Activated T-cell treated with anti-CD3 and anti-CD28 coated beads, Interleukin-2, amount 50 U/mL, for 4 hours (primary cell): ENCODE measurements at regions not wholly inside any gene's neighbourhood (a gene's known extent, or its start where the extent isn't known, plus 50 kb on each side); places are given as distances from the start of the nearest gene placed in this dataset.

Source experiments
- ATAC-seq, 2 donors: fragments of 200-7000 bp; cut with Tn5 transposase; one replicate each; pipeline ENCODE4 v1.10.0; 2021
- DNase-seq: peaks from one replicate; pipeline ENCODE4 v3.0.0-alpha.2; 2020
- H3K27me3 Mint-ChIP-seq: one replicate; pipeline ENCODE4 v1.8.0; 2021; ENCODE audit warnings: low read depth, mixed read lengths
- H3K36me3 Mint-ChIP-seq: one replicate; pipeline ENCODE4 v1.8.0; 2022; ENCODE audit warnings: mixed read lengths; ENCODE audit not compliant: insufficient read depth
- H3K4me1 Mint-ChIP-seq: one replicate; pipeline ENCODE4 v1.8.0; 2021; ENCODE audit warnings: low read depth, mixed read lengths
- H3K4me3 Mint-ChIP-seq: one replicate; pipeline ENCODE4 v1.8.0; 2021; ENCODE audit warnings: mild to moderate bottlenecking, moderate library complexity, mixed read lengths
- H3K9me3 Mint-ChIP-seq: one replicate; pipeline ENCODE4 v1.8.0; 2021; ENCODE audit warnings: mixed read lengths

- H3K36me3 Mint-ChIP-seq, result no peaks in the 10 kb centered on the region
- peaks cover 3% of the 10 kb centered on the region for H3K27me3 Mint-ChIP-seq
- DNase-seq (no peak), ATAC-seq (no peak)
- H3K4me1 Mint-ChIP-seq, result no peaks in the 10 kb centered on the region
- peaks cover 13% of the 10 kb centered on the region for H3K9me3 Mint-ChIP-seq
- no peak overlapping the region for H3K4me3 Mint-ChIP-seq
These were observed 132.4 kb downstream of the CTTN start for GRCh38 chr11:70530629-70531185.

GRCh38 chr11:70531281-70532065 is 133.1 kb downstream of the CTTN start:
- peaks cover 13% of the 10 kb centered on the region for H3K9me3 Mint-ChIP-seq
- DNase-seq (no peak), ATAC-seq (no peak)
- H3K36me3 Mint-ChIP-seq, result no peaks in the 10 kb centered on the region
- peaks cover 3% of the 10 kb centered on the region for H3K27me3 Mint-ChIP-seq
- no peak overlapping the region for H3K4me3 Mint-ChIP-seq
- no peaks in the 10 kb centered on the region for H3K4me1 Mint-ChIP-seq

DNA sequence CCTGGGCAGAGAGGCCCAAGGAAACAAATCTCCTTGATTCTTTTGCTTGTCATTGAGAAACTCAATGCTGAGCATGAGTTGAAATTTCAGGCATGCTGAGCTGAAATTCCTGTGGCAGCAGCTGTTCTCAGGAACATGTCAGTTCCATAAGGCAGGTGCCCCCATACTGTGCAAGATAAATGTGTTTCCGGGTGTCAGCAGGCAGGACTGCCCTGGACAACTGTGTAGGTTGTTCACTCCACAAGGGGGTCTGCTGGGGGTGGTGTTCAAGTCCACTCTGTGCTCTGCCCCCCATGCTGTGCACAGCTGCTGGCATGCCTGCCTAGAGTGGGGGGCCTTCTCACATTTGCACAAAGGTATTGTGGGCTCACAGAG is 133.7 kb downstream of the CTTN start:
- DNase-seq, result no peak
- H3K4me1 Mint-ChIP-seq, result no peaks in the 10 kb centered on the region
- peaks cover 13% of the 10 kb centered on the region for H3K9me3 Mint-ChIP-seq
- no peaks in the 10 kb centered on the region for H3K36me3 Mint-ChIP-seq
- no peak overlapping the region for H3K4me3 Mint-ChIP-seq
- no peak for ATAC-seq
- peaks cover under 1% of the 10 kb centered on the region for H3K27me3 Mint-ChIP-seq

GRCh38 chr11:70532731-70533130 is 134.4 kb downstream of the CTTN start:
- no peaks in the 10 kb centered on the region for H3K4me1 Mint-ChIP-seq
- H3K9me3 Mint-ChIP-seq, result peaks cover 13% of the 10 kb centered on the region
- H3K27me3 Mint-ChIP-seq, result peaks cover 2% of the 10 kb centered on the region
- ATAC-seq, result no peak
- DNase-seq, result no peak
- H3K36me3 Mint-ChIP-seq, result no peaks in the 10 kb centered on the region
- no peak overlapping the region for H3K4me3 Mint-ChIP-seq

- Mint-ChIP-seq H3K4me3 (no peak overlapping the region), H3K36me3 (no peaks in the 10 kb centered on the region), H3K4me1 (no peaks in the 10 kb centered on the region), H3K9me3 (peaks cover 8% of the 10 kb centered on the region), H3K27me3 (peaks cover 2% of the 10 kb centered on the region)
- ATAC-seq (no peak), DNase-seq (no peak)
These were observed 137.1 kb downstream of the CTTN start for GRCh38 chr11:70535191-70535971.

- ATAC-seq (no peak), DNase-seq (no peak)
- Mint-ChIP-seq H3K4me3 (no peak overlapping the region), H3K27me3 (peaks cover 2% of the 10 kb centered on the region), H3K9me3 (peaks cover 8% of the 10 kb centered on the region), H3K4me1 (no peaks in the 10 kb centered on the region), H3K36me3 (no peaks in the 10 kb centered on the region)
These were observed 137.9 kb downstream of the CTTN start for GRCh38 chr11:70536051-70536877.

GRCh38 chr11:70537576-70538571 is 139.5 kb downstream of the CTTN start:
- ATAC-seq (no peak), DNase-seq (no peak)
- H3K9me3 Mint-ChIP-seq, result peaks cover 8% of the 10 kb centered on the region
- no peaks in the 10 kb centered on the region for H3K4me1 Mint-ChIP-seq
- no peaks in the 10 kb centered on the region for H3K36me3 Mint-ChIP-seq
- peaks cover 2% of the 10 kb centered on the region for H3K27me3 Mint-ChIP-seq
- no peak overlapping the region for H3K4me3 Mint-ChIP-seq

DNA sequence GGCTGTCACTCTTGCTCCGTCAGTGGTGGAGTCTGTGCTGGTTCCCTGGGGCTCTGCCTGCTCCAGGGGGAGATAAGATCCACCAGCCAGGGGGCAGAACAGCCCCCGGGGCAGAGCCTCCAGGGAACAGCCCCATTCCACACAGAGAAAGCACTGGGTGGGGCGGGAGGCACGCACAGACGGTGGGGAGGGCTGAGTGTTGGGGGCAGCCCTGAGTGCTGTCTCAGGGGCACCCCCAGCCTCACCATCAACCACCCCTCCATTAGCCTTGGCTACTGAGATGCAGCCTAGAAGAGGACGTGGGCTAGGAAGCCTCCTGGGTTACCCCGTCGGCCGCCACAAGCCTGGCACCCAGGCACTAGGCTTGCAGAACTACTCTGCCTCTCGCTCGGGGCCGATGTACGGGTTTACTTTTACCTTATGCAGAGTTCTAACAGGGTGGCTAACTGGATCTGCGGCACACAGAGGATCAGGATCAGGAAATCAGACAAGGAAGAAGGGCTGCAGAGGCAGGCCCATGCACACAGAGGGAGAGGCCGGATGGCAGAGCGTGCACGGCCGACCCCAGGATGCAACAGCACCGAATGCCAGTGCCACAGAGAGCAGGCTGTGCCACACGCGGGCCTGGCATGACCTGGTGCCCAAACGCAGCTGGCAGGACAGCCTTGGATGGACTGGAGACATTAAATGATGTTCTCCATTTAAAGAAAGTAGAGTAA is 140.5 kb downstream of the CTTN start:
- peaks cover 6% of the 10 kb centered on the region for H3K9me3 Mint-ChIP-seq
- DNase-seq (no peak), ATAC-seq (no peak)
- H3K4me1 Mint-ChIP-seq, result no peaks in the 10 kb centered on the region
- peaks cover 2% of the 10 kb centered on the region for H3K27me3 Mint-ChIP-seq
- no peak overlapping the region for H3K4me3 Mint-ChIP-seq
- no peaks in the 10 kb centered on the region for H3K36me3 Mint-ChIP-seq

GRCh38 chr11:70539360-70540095 is 141.2 kb downstream of the CTTN start:
- H3K4me1 Mint-ChIP-seq, result no peaks in the 10 kb centered on the region
- ATAC-seq (no peak), DNase-seq (no peak)
- peaks cover 2% of the 10 kb centered on the region for H3K27me3 Mint-ChIP-seq
- H3K4me3 Mint-ChIP-seq, result no peak overlapping the region
- H3K36me3 Mint-ChIP-seq, result no peaks in the 10 kb centered on the region
- H3K9me3 Mint-ChIP-seq, result peaks cover 3% of the 10 kb centered on the region

DNA sequence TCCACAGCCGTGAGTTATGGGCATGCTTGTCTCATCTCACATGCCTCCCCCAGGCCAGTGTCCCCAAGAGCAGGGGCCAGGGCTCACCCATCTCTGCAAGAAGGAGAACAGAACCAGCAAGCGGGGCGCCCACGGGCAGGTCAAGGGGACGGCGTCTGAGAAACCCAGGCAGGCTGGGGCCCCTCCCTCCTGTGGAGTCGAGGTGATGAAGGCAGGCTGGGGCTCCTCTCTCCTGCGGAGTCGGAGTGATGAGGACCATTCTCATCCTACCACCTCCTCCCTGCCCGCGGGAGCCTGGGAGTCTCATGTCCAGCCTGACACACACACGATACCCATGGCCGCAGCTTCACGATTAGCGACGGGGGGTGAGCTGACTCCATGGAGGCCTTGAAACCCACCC is 141.9 kb downstream of the CTTN start:
- Mint-ChIP-seq H3K27me3 (peaks cover 2% of the 10 kb centered on the region), H3K36me3 (no peaks in the 10 kb centered on the region), H3K4me1 (no peaks in the 10 kb centered on the region), H3K9me3 (peaks cover 1% of the 10 kb centered on the region), H3K4me3 (no peak overlapping the region)
- ATAC-seq (no peak), DNase-seq (no peak)

DNA sequence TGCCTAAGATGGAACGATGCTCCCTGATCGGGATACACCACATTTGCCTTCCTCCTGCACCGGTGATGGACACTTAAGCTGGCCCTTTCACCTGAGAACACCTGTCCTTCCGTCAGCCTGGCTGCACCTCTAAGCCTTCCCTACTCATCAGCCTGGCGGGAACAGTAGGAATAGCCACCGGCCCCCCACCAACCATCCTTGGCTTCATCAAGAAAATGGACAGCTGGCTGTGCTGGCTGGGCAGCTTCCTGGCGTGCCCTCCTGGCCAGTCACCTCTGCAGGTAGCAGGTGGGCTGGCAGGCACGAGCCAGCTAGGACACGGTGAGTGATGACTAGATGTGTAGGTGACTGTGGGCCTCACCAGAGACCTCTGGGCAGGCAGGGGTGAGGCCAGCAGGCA is 142.8 kb downstream of the CTTN start:
- no peak for DNase-seq
- no peaks in the 10 kb centered on the region for H3K4me1 Mint-ChIP-seq
- no peak overlapping the region for H3K4me3 Mint-ChIP-seq
- peaks cover 4% of the 10 kb centered on the region for H3K27me3 Mint-ChIP-seq
- ATAC-seq, result no peak
- no peaks in the 10 kb centered on the region for H3K36me3 Mint-ChIP-seq
- H3K9me3 Mint-ChIP-seq, result no peaks in the 10 kb centered on the region

DNA sequence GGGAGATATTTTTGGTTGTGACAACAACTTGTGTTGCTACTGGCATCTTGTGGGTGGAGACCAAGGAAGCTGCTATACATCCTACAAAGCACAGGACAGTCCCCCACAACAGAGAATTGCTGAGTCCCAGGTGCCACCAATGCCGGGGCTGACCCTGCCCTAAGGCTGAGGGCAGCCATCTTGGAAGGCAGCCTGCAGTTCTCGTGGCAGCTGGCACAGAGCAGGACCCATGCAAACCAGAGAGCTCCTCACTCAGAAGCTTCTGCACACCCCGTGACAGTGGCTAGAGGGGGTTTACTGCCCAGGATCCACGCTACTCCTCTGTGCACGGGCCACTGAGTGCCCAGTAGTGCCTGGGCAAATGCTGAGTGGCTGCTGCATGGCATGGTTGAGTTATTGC is 143.4 kb downstream of the CTTN start:
- ATAC-seq (no peak), DNase-seq (no peak)
- Mint-ChIP-seq H3K36me3 (no peaks in the 10 kb centered on the region), H3K4me1 (no peaks in the 10 kb centered on the region), H3K9me3 (no peaks in the 10 kb centered on the region), H3K4me3 (no peak overlapping the region), H3K27me3 (peaks cover 4% of the 10 kb centered on the region)
